HCT116 (cell line): ENCODE measurements at regions not wholly inside any gene's neighbourhood (a gene's known extent, or its start where the extent isn't known, plus 50 kb on each side); places are given as distances from the start of the nearest gene placed in this dataset.

Experiments
- CBX3 ChIP-seq: IDR thresholded peaks from 2 replicates; pipeline ENCODE4 v1.6.1; 2012; ENCODE audit warnings: low read depth
- CTCF ChIP-seq, 3 experiments: fragments of 200-600 bp in 1 of 3; sonication (generic) in 1 of 3; IDR thresholded peaks in 2 of 3; conservative IDR thresholded peaks in 1 of 3; 2 replicates each; pipeline ENCODE4 v1.5.1; 2012 to 2017; ENCODE audit warnings: low read depth in 2 of 3, low read length in 2 of 3, antibody characterized with exemption in 1 of 3, borderline replicate concordance in 1 of 3, control low read depth in 1 of 3, mild to moderate bottlenecking in 1 of 3, mixed read lengths in 1 of 3, mixed run types in 1 of 3, moderate library complexity in 1 of 3; ENCODE audit not compliant: insufficient read depth in 1 of 3
- ELF1 ChIP-seq: IDR thresholded peaks from 2 replicates; pipeline ENCODE4 v1.6.1; 2012; ENCODE audit warnings: low read depth, borderline replicate concordance
- EZH2 ChIP-seq: fragments of 200-600 bp; sonication (generic); IDR thresholded peaks from 2 replicates; pipeline ENCODE4 v1.6.1; 2017; ENCODE audit warnings: antibody characterized with exemption, mixed run types
- FOSL1 ChIP-seq: IDR thresholded peaks from 2 replicates; pipeline ENCODE4 v1.6.1; 2012; ENCODE audit warnings: low read depth
- POLR2A ChIP-seq: IDR thresholded peaks from 2 replicates; pipeline ENCODE4 v1.7.0; 2011; ENCODE audit warnings: borderline replicate concordance; ENCODE audit not compliant: insufficient read depth, insufficient read length; ENCODE audit errors: extremely low read depth
- POLR2AphosphoS5 ChIP-seq: IDR thresholded peaks from 2 replicates; pipeline ENCODE4 v1.6.1; 2011; ENCODE audit warnings: mild to moderate bottlenecking, low read depth, low read length, moderate library complexity
- RAD21 ChIP-seq: IDR thresholded peaks from 2 replicates; pipeline ENCODE4 v1.6.1; 2012; ENCODE audit warnings: low read depth, mild to moderate bottlenecking
- SRF ChIP-seq: IDR thresholded peaks from 2 replicates; pipeline ENCODE4 v1.6.1; 2012; ENCODE audit warnings: low read depth
- ZNF274 ChIP-seq: fragments of 200-500 bp; sonication (Bioruptor generic); IDR thresholded peaks from 2 replicates; pipeline ENCODE4 v1.6.1; 2014; ENCODE audit warnings: mild to moderate bottlenecking, low read depth, low read length, inconsistent platforms
- TF ChIP-seq, protein P1 (sequence below): IDR thresholded peaks from 2 replicates; pipeline ENCODE4 v1.6.1; 2012
- TF ChIP-seq, protein P2 (sequence below): IDR thresholded peaks from 2 replicates; pipeline ENCODE4 v1.6.1; 2012; ENCODE audit warnings: low read depth

- TF ChIP-seq CTCF (IDR thresholded peaks at IDR 0.05 in 2 of 3, conservative IDR thresholded peaks at IDR 0.05 in 1 of 3; ENCODE audit: borderline replicate concordance in 1 of 3, insufficient read depth in 1 of 3, low read depth in 2 of 3, low read length in 2 of 3): no peak
- no peak for TF ChIP-seq EZH2
- TF ChIP-seq, protein P1, sequence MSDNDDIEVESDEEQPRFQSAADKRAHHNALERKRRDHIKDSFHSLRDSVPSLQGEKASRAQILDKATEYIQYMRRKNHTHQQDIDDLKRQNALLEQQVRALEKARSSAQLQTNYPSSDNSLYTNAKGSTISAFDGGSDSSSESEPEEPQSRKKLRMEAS: no peak
- TF ChIP-seq CBX3: no peak
- TF ChIP-seq ZNF274: no peak
- TF ChIP-seq ELF1: no peak
- no peak for TF ChIP-seq FOSL1
- TF ChIP-seq RAD21: no peak
- no peak for TF ChIP-seq POLR2AphosphoS5
- no peak for TF ChIP-seq SRF
- no peak for TF ChIP-seq POLR2A
- TF ChIP-seq, protein P2, sequence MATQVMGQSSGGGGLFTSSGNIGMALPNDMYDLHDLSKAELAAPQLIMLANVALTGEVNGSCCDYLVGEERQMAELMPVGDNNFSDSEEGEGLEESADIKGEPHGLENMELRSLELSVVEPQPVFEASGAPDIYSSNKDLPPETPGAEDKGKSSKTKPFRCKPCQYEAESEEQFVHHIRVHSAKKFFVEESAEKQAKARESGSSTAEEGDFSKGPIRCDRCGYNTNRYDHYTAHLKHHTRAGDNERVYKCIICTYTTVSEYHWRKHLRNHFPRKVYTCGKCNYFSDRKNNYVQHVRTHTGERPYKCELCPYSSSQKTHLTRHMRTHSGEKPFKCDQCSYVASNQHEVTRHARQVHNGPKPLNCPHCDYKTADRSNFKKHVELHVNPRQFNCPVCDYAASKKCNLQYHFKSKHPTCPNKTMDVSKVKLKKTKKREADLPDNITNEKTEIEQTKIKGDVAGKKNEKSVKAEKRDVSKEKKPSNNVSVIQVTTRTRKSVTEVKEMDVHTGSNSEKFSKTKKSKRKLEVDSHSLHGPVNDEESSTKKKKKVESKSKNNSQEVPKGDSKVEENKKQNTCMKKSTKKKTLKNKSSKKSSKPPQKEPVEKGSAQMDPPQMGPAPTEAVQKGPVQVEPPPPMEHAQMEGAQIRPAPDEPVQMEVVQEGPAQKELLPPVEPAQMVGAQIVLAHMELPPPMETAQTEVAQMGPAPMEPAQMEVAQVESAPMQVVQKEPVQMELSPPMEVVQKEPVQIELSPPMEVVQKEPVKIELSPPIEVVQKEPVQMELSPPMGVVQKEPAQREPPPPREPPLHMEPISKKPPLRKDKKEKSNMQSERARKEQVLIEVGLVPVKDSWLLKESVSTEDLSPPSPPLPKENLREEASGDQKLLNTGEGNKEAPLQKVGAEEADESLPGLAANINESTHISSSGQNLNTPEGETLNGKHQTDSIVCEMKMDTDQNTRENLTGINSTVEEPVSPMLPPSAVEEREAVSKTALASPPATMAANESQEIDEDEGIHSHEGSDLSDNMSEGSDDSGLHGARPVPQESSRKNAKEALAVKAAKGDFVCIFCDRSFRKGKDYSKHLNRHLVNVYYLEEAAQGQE: no peak
Observed at GRCh38 chr12:88833641-88834116, 253.4 kb upstream of the KITLG start.
